NCI-H1436 (cell line): ENCODE measurements at regions not wholly inside any gene's neighbourhood (a gene's known extent, or its start where the extent isn't known, plus 50 kb on each side); places are given as distances from the start of the nearest gene placed in this dataset.
A peak's percentile ranks its signal among the peaks of the same experiment; 100 is the strongest.
"Not testable (repeated sequence)": the region's sequence is repeated elsewhere in the genome, so short reads cannot be mapped to it uniquely, and the experiment has no call there.

Experiments used
- DNase-seq: peaks from one replicate; lab custom pipeline; 2025; lab: John Stamatoyannopoulos, UW

- DNase-seq = no peak
These were observed 979.6 kb upstream of the POU3F4 start for GRCh38 chrX:82528525-82528924.

DNA sequence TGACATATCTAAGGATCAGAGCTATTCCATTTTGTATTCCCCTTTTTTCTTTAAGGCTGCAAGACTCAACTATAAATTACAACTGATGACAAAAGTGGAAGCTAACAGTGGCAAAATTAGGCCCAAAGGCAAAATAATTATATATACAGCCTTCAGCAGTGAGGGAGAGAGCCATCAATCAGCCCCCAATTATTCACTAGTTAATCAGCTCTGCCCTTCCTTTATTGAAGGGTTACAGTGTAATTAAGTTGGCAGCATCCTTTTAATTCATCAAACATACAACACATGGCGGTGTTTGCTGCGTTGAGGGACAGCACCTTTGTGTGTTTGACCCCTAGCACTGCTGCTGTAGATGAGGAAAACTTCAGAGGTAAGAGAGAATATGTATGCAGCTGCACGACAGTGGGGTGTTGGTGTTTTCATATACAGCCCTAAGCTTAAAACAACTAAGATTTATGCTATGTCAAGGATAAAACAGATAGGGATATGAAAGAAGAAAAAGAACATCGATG, 973.9 kb upstream of the POU3F4 start:
- no peak for DNase-seq

DNA sequence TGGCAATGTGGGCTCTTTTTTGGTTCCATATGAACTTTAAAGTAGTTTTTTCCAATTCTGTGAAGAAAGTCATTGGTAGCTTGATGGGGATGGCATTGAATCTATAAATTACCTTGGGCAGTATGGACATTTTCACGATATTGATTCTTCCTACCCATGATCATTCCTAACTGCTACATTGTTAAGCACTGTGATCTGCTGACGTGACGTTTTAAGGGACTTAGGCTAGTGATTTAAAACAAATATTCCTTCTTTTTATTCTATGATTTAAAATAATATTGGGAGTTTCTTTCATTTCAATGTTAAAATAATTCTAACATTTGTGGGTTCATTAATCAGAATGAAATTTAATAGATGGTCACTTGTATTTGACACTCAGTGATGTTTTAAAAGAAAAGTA, 970.9 kb upstream of the POU3F4 start:
- not testable (repeated sequence) for DNase-seq

GRCh38 chrX:82541822-82542221, 966.3 kb upstream of the POU3F4 start:
- DNase-seq = no peak

- DNase-seq = peak; percentile 1
These were observed 955.9 kb upstream of the POU3F4 start for GRCh38 chrX:82552201-82552600.

DNA sequence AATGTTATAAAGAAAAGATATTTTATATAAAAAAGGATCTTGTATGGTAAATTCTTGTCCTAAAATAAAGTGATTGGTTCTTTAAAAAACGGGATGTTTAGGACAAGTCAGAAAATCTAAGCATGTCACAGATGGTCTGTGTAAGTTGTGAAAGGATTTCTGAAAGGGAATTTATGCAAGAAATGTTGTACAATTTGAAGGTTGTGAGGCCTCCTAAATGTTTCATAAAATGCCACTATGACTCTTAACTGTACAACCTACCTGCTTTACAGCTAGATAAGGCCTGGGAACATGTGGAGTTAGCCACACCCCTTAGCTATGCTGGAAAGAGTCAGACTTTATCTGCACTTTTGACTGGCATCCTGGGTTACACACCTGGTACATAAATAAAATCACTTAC, 951.5 kb upstream of the POU3F4 start:
- DNase-seq = no peak

- no peak for DNase-seq
These were observed 922.2 kb upstream of the POU3F4 start for GRCh38 chrX:82585868-82586267.

- no peak for DNase-seq
These were observed 918.7 kb upstream of the POU3F4 start for GRCh38 chrX:82589410-82589809.

GRCh38 chrX:82591421-82591820, 916.7 kb upstream of the POU3F4 start:
- DNase-seq = no peak

- no peak for DNase-seq
These were observed 881.1 kb upstream of the POU3F4 start for GRCh38 chrX:82626978-82627377.

- no peak for DNase-seq
These were observed 880.5 kb upstream of the POU3F4 start for GRCh38 chrX:82627568-82627967.

DNA sequence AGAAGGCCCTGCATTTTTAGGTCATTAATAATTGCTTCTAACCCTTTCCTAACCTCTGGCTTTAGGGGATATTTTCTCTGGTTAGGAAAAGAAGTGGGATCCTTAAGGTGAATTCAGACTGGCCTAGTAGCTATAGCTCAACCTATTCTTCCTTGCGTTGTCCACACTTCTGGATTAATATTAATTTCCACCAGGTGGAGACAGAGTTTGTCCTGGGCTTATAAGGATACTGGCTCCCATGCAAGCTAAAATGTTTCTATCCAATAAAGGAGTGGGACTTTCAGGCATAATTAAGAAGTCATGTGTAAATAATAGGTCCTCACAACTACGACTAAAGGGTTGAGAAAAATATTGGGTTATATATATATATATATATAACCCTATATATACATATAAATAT, 860.0 kb upstream of the POU3F4 start:
- DNase-seq = no peak

DNA sequence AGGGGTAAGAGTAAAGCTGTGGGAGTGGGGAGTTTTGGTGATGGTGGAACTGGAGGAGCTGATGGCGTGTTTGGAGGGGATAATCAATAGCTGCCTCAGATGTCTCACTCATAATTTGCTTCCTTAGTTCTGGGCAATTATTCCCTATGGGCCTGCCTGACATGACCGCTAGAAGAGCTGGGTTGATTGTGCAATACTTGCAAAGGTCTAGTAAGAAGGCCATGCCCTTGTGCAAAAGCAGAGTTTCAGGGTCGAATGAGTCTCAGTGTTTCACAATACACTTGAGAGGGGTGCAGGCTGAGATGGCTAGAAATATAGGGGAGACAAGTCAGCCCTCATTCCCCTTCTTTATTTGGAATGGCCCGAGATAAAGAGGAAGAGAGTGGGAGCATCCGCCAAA, 858.4 kb upstream of the POU3F4 start:
- DNase-seq = no peak

GRCh38 chrX:82658492-82658891, 849.6 kb upstream of the POU3F4 start:
- no peak for DNase-seq

- DNase-seq = no peak
These were observed 841.7 kb upstream of the POU3F4 start for GRCh38 chrX:82666355-82666754.

DNA sequence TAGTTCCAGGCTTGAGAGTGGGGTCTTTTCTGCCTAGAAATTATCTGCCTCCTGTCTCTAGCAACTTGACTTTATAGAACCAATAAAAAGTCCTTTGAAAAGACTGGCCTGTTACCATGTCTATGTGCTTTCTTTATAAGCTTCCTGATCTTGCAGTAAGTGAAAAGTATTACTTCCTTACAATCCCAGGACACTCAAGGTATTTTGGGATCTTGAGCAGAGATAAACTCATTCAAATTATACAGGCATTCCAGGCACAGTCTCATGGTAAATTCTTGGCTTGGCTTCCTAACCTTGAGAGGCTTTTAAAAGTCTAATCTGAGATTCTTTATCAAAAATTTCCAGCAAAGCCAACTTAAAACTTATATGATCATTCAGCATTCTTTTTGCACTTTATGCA, 833.0 kb upstream of the POU3F4 start:
- DNase-seq = no peak

DNA sequence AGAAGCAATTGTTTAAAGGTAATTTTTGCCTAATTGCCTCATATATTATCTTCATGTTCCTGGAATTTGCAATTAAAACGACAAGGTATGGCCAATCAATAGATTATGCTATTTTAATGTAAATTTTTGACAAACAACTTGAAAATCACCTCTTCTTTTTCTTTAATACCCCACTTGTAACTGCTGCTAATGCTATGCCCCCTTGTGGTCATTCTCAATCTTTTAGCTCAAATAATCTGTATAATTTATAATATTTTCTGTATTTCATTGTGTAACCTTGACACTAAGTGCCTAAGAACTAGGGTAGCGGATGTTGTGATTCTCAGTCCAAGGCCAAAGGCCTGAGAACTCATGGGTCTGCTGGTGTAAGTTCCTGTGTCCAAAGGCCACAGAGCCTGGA, 831.7 kb upstream of the POU3F4 start:
- DNase-seq = no peak

GRCh38 chrX:82677286-82677685, 830.8 kb upstream of the POU3F4 start:
- no peak for DNase-seq

DNA sequence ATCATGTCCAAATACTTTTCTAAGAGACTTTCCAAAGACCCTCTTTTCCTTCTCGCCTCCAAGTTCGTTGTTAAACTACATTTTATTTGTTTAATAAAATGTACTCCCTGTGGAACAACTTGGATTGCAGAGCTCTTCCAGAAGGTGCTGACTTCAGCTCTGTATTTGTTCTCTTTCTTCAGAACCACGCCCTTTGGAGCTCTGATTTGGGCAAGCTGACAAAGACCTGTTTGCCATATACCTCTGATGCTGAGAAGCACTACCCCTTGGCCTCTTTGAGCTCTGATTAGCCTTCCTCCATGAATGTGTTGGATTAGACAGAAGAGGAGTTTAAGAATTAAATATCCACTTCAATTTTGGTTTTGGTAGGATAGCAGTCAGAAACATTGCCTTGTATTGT, 815.1 kb upstream of the POU3F4 start:
- no peak for DNase-seq

DNA sequence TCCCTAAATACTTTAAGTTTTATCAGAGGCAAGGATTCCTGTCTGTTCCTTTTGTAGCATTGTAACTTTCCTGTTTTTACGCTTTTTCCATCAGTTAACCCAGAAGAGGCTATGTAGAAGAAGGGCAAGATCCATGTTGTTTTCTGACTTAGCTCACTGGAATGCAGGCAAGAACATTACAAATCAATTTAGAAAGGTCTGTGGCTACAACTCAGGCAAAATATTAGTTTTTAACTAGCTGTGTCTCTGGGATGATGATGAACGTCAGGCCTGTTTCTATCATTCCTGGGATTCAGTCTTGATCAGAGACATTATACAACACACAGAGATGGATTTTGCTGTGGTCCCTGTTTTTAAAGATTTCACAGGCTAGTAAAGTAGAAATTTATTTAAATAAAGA, 813.0 kb upstream of the POU3F4 start:
- no peak for DNase-seq

DNA sequence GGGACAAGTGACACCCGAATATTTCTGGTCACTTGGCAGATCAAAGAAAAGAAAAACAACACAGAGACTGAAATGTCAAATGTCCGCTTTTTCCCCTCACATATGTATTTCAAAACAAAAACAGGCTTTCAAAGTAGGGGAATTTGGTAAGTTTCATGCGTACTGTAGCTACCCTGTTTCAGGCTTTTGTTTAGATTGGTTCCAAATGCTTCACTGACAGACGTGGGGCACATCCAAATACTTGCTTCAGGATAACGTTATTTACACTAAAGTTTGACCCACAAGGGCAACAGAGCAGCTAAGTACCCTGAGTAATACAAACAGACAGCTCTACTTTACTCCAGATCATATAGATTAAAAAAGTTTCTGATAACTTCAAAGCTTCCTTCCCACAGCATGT, 804.5 kb upstream of the POU3F4 start:
- DNase-seq = no peak

DNA sequence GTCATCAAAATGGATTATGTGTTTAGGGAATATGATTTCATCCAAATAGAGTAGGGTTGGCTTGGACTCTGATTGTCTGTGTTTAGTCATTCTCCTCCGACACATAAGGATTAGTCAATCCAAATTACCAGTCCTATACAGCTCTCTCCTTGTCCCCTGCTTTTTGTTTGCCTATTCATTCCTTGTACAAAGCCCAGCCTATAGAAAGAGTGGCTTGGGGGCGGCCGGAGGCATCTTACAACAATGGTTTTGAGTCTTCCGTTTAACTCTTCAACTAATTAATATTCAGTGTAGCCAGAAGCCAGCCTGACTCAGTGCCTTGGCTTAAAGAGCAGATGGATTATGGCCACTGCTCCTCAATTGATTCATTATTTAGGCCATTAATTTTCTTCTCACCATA, 796.6 kb upstream of the POU3F4 start:
- DNase-seq = no peak

DNA sequence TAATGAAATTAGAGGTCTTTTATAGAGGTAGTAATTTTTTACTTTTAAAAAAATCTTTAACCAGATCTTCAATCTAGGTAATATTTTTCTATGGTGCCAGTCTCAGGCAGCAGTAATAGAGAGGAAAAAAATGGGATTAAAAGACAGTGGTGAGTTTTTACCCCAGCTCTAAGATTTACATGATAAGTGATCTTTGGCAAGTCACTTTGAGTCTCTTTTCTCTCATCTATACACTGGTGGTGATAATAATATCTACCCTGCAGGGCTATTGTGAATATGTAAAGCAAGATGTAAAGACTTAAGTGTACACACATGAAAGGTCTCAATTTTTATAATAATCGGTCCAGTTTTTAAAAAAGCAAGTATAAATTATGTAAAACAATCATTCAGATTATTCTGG, 786.2 kb upstream of the POU3F4 start:
- DNase-seq = no peak

- no peak for DNase-seq
These were observed 784.3 kb upstream of the POU3F4 start for GRCh38 chrX:82723806-82724205.

DNA sequence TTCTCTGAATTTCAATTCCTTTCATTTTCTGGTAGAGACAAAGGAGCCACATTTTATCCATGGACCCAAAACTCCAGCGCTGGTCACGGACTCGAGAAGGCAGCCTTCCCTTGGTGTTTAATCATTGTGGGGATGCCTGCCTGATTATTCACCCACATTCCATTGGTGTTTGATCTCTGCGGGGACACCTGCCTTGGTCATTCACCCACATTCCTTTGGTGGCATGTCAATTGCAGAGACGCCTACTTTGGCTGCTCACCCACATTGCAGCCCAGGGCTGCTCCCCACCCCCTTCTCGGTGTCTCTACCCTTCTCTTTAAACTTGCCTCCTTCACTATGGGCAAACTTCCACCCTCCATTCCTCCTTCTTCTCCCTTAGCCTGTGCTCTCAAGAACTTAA, 780.7 kb upstream of the POU3F4 start:
- not testable (repeated sequence) for DNase-seq
